D721Med (cell line): ENCODE measurements at regions not wholly inside any gene's neighbourhood (a gene's known extent, or its start where the extent isn't known, plus 50 kb on each side); places are given as distances from the start of the nearest gene placed in this dataset.

ENCODE experiments used
- DNase-seq: peaks from one replicate; pipeline ENCODE4 v3.0.0; 2011; ENCODE audit warnings: low spot score; ENCODE audit not compliant: insufficient read length
- FAIRE-seq: peaks from 2 replicates; lab custom pipeline; 2011; peaks lifted over from hg19 to GRCh38; lab: Jason Lieb, UNC
- TF ChIP-seq, protein P1 (sequence below): IDR thresholded peaks from 2 replicates; pipeline ENCODE4 v1.5.1; 2012; ENCODE audit warnings: mild to moderate bottlenecking, control low read depth; ENCODE audit not compliant: insufficient read depth; ENCODE audit errors: missing control alignments

DNA sequence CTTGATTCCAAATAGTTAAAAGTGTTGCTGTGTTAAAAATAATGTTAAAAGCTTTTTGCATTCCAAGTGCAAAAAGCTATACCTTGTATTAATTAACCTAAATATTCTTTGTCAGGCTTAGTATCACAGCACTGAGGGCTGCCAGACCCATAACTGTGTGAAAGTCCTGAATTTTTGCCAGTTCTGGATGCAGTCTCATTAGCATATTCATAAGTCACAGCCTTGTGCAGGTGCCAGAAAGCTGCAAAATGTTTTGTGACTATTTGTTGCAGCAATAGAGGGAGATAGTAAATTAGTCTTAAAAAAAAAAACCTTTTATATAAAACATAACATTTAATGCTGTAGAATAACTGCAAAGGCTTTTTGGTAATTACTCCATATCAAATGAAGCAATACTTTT is 56.6 kb downstream of the SLITRK1 start:
- DNase-seq = no peak
- TF ChIP-seq, protein P1, sequence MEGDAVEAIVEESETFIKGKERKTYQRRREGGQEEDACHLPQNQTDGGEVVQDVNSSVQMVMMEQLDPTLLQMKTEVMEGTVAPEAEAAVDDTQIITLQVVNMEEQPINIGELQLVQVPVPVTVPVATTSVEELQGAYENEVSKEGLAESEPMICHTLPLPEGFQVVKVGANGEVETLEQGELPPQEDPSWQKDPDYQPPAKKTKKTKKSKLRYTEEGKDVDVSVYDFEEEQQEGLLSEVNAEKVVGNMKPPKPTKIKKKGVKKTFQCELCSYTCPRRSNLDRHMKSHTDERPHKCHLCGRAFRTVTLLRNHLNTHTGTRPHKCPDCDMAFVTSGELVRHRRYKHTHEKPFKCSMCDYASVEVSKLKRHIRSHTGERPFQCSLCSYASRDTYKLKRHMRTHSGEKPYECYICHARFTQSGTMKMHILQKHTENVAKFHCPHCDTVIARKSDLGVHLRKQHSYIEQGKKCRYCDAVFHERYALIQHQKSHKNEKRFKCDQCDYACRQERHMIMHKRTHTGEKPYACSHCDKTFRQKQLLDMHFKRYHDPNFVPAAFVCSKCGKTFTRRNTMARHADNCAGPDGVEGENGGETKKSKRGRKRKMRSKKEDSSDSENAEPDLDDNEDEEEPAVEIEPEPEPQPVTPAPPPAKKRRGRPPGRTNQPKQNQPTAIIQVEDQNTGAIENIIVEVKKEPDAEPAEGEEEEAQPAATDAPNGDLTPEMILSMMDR = no peak
- FAIRE-seq = no peak

DNA sequence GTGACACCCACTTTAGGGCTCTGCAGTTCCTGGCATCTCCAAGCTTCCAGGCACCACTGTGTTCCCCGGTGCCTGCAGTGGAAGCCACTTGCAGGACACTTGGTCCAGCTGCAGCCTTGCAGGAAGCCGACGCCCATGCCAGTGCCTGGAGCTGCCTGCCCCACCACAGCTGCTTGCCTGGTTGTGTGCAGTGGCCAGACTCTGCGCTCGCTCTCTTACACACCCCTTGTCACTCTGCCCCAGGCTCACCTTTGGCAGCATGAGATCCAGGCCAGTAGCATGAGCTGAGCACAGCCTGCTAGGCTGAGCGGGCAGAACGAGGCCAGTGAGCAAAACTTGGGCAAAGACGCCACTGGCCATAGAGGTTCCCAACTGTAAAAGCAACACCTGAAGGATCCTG is 57.7 kb downstream of the SLITRK1 start:
- TF ChIP-seq, protein P1 = no peak
- DNase-seq (no peak), FAIRE-seq (no peak)

DNA sequence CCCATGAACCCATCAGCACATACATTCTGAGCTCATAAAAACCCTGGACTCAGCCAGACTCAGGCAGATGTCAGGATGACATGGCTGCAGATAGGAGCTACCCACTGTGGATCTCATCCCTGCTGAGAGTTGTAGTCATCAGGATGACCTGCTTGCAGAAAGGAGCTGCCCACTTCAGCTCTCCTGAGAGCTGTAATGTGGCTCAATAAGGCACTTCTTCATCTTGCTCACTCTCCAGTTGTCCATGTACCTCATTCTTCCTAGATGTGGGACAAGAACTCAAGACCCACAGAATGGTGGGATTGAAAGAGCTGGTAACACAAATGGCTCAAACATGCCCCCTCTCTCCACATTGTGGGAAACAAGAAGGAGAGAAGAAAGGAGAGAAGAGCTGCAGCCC is 58.2 kb downstream of the SLITRK1 start:
- TF ChIP-seq, protein P1 = no peak
- FAIRE-seq = no peak

DNA sequence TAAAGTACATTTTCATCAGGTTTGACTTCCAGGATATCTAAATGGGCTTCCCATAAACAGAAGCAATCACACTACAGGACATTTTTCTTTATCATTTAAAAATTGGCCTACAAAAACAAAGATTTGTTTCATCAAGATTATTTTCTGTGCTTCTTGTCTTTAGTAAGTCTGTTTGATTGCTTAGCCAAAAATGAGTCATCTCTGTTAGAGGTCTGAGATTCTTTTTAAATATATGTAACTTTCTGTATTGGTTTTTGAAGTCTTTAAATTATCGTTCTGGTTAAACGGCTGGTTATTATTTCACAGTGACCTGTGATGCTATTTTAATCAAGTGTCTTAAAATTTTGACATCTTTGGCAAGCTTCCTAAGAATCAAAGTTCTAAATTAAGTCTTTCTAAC is 62.7 kb downstream of the SLITRK1 start:
- TF ChIP-seq, protein P1 = no peak
- no peak for DNase-seq
- FAIRE-seq = no peak

More for the DNA sequence above, 58.2 kb downstream of the SLITRK1 start:
- DNase-seq = no peak

DNA sequence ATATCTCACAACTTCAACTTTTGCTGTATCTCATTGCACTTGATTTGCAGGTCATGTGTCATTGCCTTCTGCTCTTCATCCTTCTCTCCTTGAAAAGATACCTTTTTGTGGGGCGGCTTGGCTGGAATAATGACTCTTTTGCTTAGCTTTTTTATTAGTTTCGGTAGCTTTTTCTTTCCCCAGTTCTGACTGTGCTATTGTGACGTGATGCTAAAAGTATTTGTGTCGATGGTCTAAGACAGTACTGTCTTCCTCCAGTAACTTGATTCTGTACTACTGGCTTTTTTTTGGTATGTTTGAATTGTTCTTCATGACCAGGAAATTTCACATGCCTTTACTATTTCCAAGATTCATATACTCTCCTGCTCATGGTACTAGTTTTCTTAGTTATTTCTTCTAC is 63.1 kb downstream of the SLITRK1 start:
- TF ChIP-seq, protein P1 = no peak
- FAIRE-seq (no peak), DNase-seq (no peak)

DNA sequence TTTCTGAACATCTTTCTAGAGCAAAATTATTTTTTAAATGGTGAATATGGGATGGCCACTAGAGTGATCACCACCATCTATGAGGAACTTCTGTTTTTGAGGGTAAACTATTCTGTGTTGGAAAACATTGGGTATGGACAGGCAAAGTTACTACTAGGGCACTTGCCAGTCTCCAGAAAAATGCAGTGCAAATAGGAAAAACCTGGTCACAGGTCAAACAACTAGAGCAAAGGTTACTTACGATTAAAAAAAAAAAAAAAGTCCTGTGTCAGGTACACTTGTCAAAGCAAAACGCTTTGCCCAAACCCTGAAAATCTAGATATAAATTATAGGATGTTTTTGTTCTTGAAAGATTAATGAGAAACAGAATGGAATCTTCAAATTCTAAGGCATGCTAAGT is 66.2 kb downstream of the SLITRK1 start:
- FAIRE-seq (no peak), DNase-seq (no peak)
- TF ChIP-seq, protein P1 = no peak

DNA sequence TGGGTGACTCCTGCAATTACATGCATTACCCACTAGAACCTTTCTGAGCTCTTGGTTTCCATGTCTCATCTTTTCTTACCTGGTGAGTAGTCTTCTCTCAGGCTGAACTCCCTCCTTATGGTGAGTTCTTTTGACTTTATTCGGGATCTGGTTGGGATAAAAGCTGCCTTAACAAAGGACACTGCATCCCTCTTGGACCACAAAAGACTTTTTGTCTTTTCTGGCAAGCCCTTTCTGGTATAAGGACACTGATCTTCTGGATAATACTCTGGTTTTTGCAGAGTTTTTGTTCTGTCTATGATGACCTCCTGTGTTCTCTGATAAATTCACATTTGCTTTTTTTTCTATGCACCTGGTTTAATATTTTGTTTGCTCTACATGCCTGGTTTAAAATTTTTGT is 66.7 kb downstream of the SLITRK1 start:
- TF ChIP-seq, protein P1 = no peak
- DNase-seq (no peak), FAIRE-seq (no peak)
